GM23248 (cell line): ENCODE measurements at regions not wholly inside any gene's neighbourhood (a gene's known extent, or its start where the extent isn't known, plus 50 kb on each side); places are given as distances from the start of the nearest gene placed in this dataset.

ENCODE experiments used
- EZH2 ChIP-seq: fragments of 200-600 bp; sonication (generic); IDR thresholded peaks from 2 replicates; pipeline ENCODE4 v1.6.1; 2018; ENCODE audit warnings: antibody characterized with exemption, mild to moderate bottlenecking; ENCODE audit not compliant: insufficient read depth, poor library complexity, severe bottlenecking
- EZH2phosphoT487 ChIP-seq: fragments of 200-600 bp; sonication (generic); IDR thresholded peaks from 2 replicates; pipeline ENCODE4 v1.6.1; 2018; ENCODE audit warnings: antibody characterized with exemption, moderate library complexity, mild to moderate bottlenecking, low read depth; ENCODE audit not compliant: insufficient read depth

GRCh38 chr20:61191096-61191495 lies 61.0 kb upstream of the CDH4 start:
- no peak for TF ChIP-seq EZH2
- TF ChIP-seq EZH2phosphoT487, result no peak
